Peyer's patch (tissue), 4 donors: ENCODE measurements at regions not wholly inside any gene's neighbourhood (a gene's known extent, or its start where the extent isn't known, plus 50 kb on each side); places are given as distances from the start of the nearest gene placed in this dataset.

Experiments
- POLR2A ChIP-seq, 2 donors: fragments of 450-650 bp; IDR thresholded peaks; one replicate each; pipeline ENCODE4 v1.5.1; 2017; ENCODE audit warnings: antibody characterized with exemption in 2 of 2, mild to moderate bottlenecking in 2 of 2, moderate library complexity in 2 of 2
- TF ChIP-seq, protein P1 (sequence below), 6 experiments: fragments of 450-650 bp in 4 of 6; fragments of 200-600 bp in 2 of 6; sonication (generic) in 1 of 6; IDR thresholded peaks; one replicate each; pipeline ENCODE4 v1.5.1; 2017 to 2019; ENCODE audit warnings: antibody characterized with exemption in 6 of 6, mild to moderate bottlenecking in 3 of 6, moderate library complexity in 1 of 6

GRCh38 chr6:150749091-150749670, 116.3 kb upstream of the MTHFD1L start:
- TF ChIP-seq, protein P1, sequence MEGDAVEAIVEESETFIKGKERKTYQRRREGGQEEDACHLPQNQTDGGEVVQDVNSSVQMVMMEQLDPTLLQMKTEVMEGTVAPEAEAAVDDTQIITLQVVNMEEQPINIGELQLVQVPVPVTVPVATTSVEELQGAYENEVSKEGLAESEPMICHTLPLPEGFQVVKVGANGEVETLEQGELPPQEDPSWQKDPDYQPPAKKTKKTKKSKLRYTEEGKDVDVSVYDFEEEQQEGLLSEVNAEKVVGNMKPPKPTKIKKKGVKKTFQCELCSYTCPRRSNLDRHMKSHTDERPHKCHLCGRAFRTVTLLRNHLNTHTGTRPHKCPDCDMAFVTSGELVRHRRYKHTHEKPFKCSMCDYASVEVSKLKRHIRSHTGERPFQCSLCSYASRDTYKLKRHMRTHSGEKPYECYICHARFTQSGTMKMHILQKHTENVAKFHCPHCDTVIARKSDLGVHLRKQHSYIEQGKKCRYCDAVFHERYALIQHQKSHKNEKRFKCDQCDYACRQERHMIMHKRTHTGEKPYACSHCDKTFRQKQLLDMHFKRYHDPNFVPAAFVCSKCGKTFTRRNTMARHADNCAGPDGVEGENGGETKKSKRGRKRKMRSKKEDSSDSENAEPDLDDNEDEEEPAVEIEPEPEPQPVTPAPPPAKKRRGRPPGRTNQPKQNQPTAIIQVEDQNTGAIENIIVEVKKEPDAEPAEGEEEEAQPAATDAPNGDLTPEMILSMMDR (IDR thresholded peaks at IDR 0.05) = no peak
- no peak for TF ChIP-seq POLR2A (IDR thresholded peaks at IDR 0.05)
